Urothelium cell line (cell line): ENCODE measurements at regions not wholly inside any gene's neighbourhood (a gene's known extent, or its start where the extent isn't known, plus 50 kb on each side); places are given as distances from the start of the nearest gene placed in this dataset.
A peak's percentile ranks its signal among the peaks of the same experiment; 100 is the strongest.

ENCODE experiments used
- DNase-seq: peaks from one replicate; pipeline ENCODE4 v3.0.0; 2011; ENCODE audit warnings: low spot score, mixed read lengths
- FAIRE-seq: peaks from 2 replicates; lab custom pipeline; 2011; peaks lifted over from hg19 to GRCh38; lab: Jason Lieb, UNC

DNA sequence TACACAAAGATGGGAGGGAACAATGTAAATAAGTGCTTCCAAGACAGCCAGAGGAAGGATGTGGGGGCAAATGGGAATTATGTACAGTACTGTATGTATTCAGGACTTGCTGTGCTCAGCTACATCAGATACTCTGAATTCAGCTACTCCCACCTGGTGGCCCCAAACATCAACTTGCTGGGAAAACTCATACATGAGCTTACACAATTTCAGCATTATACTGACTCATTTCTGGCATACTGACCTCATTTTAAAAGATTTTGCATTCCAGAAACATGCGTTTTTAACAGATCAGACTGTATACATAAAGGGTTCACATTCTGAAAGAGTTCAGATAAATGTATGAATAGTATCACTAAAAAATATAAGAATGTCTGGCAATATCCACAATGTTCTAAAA is 59.7 kb downstream of the GPX5 start:
- no peak for FAIRE-seq
- peak; percentile 9 for DNase-seq

- DNase-seq (peak; percentile 17), FAIRE-seq (no peak)
Measured at GRCh38 chr6:28586324-28586723, 60.6 kb downstream of the GPX5 start.

- DNase-seq, result peak; percentile 88
- peak; percentile 68 for FAIRE-seq
Measured at GRCh38 chr6:28586962-28587745, 61.5 kb downstream of the GPX5 start.

DNA sequence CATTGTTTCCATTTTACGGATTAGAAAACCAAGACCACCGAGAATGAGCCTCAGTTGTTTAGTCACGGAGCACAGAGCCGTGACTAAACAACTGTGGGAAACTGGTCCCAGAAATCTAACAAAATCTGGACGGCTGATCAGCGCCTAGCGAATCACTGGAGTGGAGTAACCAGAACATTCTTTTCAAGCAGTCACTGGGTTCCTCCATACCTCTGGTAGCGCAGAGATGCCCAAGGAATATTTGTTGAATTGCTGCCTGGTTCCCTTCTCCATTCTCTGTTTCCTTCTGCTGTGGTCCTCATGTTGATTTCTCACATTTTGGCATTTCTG is 62.0 kb downstream of the GPX5 start:
- FAIRE-seq (no peak), DNase-seq (no peak)

- FAIRE-seq, result no peak
- DNase-seq, result no peak
Measured at GRCh38 chr6:28588666-28589065, 63.0 kb downstream of the GPX5 start.

GRCh38 chr6:28589234-28589956 is 63.7 kb downstream of the GPX5 start:
- DNase-seq, result peak; percentile 60
- FAIRE-seq, result peak; percentile 5

- FAIRE-seq, result no peak
Measured at GRCh38 chr6:28589957-28590349, 64.3 kb downstream of the GPX5 start.

GRCh38 chr6:28597217-28597835 is 71.6 kb downstream of the GPX5 start:
- FAIRE-seq (no peak), DNase-seq (peak; percentile 38)

More at GRCh38 chr6:28589957-28590349, 64.3 kb downstream of the GPX5 start:
- peak; percentile 4 for DNase-seq

DNA sequence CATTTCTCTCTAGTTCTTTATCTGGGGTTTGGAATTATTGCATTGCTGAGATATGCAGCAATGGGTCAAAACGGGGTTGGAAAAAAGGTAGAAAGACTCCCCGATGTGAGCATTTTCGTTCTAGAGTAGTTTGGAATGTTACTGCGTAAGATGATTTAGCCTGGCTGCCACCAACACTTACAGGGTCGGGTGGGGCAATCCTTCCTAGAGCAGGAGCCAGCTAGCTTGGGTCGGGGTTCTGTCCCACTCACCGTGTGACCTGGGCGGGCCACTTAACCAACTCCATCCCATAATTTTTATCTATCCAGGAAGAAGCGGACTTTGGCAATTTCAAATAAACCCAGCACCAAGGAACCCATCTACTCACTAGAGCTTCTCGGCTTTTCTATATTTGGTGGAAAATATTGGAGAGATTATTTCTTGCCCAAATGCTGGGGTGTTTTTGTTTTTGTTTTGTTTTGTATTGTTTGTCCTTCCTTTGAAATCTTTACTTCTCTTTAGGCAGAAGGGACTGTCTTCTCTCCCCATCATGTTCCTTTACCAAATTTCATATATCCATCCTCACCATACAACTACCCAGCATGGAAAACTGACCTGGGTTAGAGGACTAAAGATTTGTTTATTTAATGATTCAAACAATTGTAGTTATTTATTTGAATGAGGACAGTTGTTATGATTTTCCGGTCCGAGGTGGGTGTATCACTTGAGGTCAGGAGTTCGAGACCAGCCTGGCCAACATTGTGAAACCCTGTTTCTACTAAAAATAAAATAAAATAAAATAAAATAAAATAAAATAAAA is 72.4 kb downstream of the GPX5 start:
- DNase-seq (peak; percentile 60), FAIRE-seq (no peak)

DNA sequence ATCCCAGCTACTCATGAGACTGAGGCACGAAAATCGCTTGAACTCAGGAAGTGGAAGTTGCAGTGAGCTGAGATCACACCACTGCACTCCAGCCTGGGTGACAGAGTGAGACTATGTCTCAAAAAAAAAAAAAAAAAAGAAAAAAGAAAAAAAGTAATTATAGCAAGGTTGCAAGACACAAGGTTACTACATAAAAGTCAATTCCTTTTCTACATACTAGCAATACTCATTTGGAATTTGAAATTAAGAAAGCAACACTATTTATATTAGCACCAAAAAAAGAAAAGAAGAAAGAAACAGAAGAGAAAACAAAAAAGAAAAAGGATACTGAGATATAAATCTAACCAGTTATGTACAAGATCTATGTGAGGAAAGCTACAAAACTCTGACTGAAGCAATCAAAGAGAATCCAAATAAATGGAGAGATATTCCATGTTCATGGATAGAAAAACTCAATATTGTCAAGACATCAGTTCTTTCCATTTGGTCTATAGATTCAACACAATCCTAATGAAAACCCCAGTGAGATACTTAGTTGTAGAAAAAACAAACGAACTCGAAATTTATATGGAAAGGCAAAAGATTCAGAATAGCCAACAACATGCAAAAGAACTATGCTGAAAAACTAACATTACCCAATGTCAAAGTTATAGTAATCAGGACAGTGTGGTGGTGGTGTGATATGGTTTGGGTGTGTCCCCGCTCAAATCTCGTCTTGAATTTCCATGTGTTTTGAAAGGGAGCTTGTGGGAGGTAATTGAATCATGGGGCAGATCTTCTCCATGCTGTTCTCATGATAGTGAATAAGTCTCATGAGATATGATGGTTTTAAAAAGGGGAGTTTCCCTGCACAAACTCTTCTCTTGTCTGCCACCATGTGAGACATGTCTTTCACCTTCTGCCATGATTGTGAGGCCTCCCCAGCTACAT is 73.3 kb downstream of the GPX5 start:
- FAIRE-seq (no peak), DNase-seq (no peak)

DNA sequence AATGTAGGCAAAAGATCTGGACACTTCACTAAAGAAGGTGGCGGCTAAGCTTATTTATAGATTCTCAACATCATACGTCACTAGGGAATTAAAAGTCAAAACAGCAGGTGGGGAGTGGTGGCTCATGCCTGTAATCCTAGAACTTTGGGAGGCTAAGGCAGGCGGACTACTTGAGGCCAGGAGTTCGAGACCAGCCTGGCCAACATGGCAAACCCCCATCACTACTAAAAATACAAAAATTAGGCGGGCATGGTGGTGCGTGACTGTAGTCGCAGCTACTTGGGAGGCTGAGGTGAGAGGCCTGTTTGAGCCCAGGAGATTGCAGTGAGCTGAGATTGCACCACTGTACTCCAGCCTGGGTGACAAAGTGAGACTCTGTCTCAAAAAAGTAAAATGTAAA is 74.6 kb downstream of the GPX5 start:
- DNase-seq (no peak), FAIRE-seq (no peak)

DNA sequence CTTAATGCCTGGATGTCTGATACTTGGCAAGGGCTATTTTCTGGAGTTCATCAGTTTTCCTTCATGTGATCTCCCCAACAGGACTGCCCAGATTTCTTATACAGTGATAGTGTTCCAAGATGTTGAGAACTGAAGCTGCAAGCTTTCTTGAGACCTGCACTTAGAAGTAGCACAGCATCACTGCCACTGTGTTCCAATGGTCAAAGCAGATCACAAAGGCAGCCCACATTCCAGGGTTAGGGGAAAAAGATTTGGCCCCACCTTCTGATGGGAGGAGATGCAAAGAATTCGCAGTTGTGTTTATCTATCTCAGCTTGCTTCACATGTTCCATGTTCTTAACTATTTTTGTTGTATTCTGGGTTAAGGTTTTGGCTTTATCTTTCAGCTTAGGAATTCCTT is 78.2 kb downstream of the GPX5 start:
- FAIRE-seq (no peak), DNase-seq (no peak)

GRCh38 chr6:28606424-28607391 is 81.0 kb downstream of the GPX5 start:
- FAIRE-seq, result peak; percentile 62
- peak; percentile 87 for DNase-seq

DNA sequence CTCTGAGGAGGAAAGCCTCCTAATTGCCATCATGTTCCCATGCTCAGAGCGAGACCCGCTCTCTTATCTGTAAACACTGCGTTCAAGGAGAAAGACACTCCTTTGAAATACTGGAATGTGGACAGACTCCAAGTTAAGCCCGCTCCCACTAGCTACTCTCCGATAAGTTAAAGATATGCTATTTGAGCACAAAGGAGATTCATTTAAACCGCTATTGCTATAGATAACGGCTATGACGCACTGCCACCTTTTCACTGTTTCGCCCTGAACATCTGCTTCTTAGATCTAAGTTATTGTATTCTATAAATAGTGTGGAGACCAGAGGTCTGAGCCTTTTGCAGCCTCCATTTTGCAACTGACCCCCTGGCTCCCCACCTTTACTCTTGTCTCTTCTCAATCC is 82.3 kb downstream of the GPX5 start:
- DNase-seq, result no peak
- FAIRE-seq, result no peak

DNA sequence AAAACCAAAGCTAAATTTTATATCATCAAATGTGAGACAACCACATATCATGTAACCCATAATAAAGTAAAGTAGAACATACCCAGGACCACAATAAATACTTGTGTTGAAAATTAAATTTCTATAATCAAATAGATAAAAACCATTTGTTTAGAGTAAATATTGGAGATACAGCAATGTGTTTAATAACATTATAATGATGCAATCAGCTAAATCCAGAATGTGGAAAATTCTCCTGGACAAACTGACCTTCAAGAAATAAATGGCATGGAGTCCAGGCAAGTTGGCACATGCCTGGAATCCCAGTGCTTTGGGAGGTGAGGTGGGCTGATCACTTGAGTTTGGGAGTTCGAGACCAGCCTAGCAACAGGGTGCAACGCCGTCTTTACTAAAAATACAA is 84.0 kb downstream of the GPX5 start:
- FAIRE-seq, result no peak
- no peak for DNase-seq

DNA sequence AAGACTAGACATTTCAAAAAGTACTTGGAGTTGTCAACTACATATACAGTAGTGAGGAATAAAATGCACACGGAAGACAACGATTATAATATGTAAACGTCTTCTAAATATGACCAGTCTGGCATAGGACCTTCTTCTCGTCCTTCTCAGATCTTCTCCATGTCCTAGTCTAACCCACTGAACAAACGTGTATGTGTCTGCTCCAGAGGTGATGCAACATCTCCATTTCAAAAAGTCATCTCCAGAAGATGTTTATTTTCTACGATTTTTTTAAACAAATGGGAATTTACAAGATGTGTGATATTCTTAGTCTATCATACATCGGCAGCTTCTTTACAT is 89.9 kb downstream of the GPX5 start:
- no peak for FAIRE-seq
- DNase-seq, result no peak

GRCh38 chr6:28615955-28616747 is 90.5 kb downstream of the GPX5 start:
- no peak for FAIRE-seq
- no peak for DNase-seq

GRCh38 chr6:28618898-28619555 is 93.3 kb downstream of the GPX5 start:
- DNase-seq (no peak), FAIRE-seq (no peak)
